NB4 (cell line): ENCODE measurements at regions not wholly inside any gene's neighbourhood (a gene's known extent, or its start where the extent isn't known, plus 50 kb on each side); places are given as distances from the start of the nearest gene placed in this dataset.

ENCODE experiments used
- DNase-seq: peaks from one replicate; pipeline ENCODE4 v3.0.0; 2010; ENCODE audit warnings: low read depth
- H3K4me3 ChIP-seq: one replicate; pipeline ENCODE4 v1.5.1; 2011; ENCODE audit warnings: mild to moderate bottlenecking, low read depth, low read length, moderate library complexity
- CTCF ChIP-seq: IDR thresholded peaks from one replicate; pipeline ENCODE4 v1.5.1; 2012; ENCODE audit warnings: low read depth, low read length
- MAX ChIP-seq: IDR thresholded peaks from 2 replicates; pipeline ENCODE4 v1.6.1; 2011; ENCODE audit warnings: low read depth, low read length
- MYC ChIP-seq: IDR thresholded peaks from 2 replicates; pipeline ENCODE4 v1.6.1; 2011; ENCODE audit warnings: low read depth, low read length
- POLR2A ChIP-seq: IDR thresholded peaks from 2 replicates; pipeline ENCODE4 v1.6.1; 2011; ENCODE audit warnings: mild to moderate bottlenecking; ENCODE audit not compliant: insufficient read length; ENCODE audit errors: extremely low read depth

GRCh38 chr6:16921399-16922110 lies 160.3 kb upstream of the ATXN1 start:
- H3K4me3 ChIP-seq, result no peak overlapping the region
- no peak for DNase-seq
- TF ChIP-seq CTCF (no peak), MAX (no peak)

GRCh38 chr6:16918586-16918985 lies 157.3 kb upstream of the ATXN1 start:
- no peak overlapping the region for H3K4me3 ChIP-seq
- DNase-seq, result peak; percentile 12
- no peak for TF ChIP-seq CTCF
- no peak for TF ChIP-seq POLR2A
- TF ChIP-seq MAX, result no peak
- TF ChIP-seq MYC, result no peak

- no peak for DNase-seq
- TF ChIP-seq MAX (no peak), MYC (no peak), POLR2A (no peak), CTCF (no peak)
These were observed 152.9 kb upstream of the ATXN1 start for GRCh38 chr6:16914184-16914583.

GRCh38 chr6:16912756-16913155 lies 151.5 kb upstream of the ATXN1 start:
- TF ChIP-seq CTCF (no peak), POLR2A (no peak), MYC (no peak), MAX (no peak)
- no peak overlapping the region for H3K4me3 ChIP-seq
- DNase-seq, result no peak

More at GRCh38 chr6:16914184-16914583, 152.9 kb upstream of the ATXN1 start:
- no peak overlapping the region for H3K4me3 ChIP-seq

- no peak overlapping the region for H3K4me3 ChIP-seq
- no peak for DNase-seq
- no peak for TF ChIP-seq MYC
- no peak for TF ChIP-seq POLR2A
- no peak for TF ChIP-seq CTCF
- no peak for TF ChIP-seq MAX
These were observed 149.8 kb upstream of the ATXN1 start for GRCh38 chr6:16911088-16911487.
